ENCODE measurements at regions not wholly inside any gene's neighbourhood (a gene's known extent, or its start where the extent isn't known, plus 50 kb on each side); places are given as distances from the start of the nearest gene placed in this dataset.

DNA sequence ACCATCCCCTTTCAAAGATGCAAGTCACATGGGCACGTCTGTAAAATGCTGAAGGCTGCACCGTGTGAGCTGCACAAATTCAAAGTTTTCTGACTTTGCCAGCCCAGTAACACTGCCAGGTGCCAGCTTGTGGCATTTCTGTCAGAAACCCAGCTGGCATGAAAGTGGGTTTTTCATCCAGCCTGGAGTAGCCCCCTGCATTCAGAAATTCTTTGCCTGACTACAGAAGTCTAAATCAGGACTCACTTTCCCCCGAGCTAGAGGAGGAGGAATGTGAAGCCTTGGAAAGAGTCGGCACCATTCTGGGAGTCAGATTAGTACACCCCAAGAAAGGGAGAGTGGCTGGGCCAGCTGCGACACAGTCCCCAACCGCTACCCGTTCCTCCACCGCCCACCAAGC is 56.7 kb upstream of the EN2 start:
- Histone ChIP-seq H3K36me3 (replicated peaks in 1 of 2; ENCODE audit: control insufficient read depth in 1 of 2, insufficient read depth in 2 of 2, low read length in 2 of 2) (no peaks in the 10 kb centered on the region), H2AFZ (ENCODE audit: low read length) (no peak overlapping the region), H3K4me2 (ENCODE audit: low read depth, low read length) (no peak overlapping the region), H3K79me2 (ENCODE audit: insufficient read depth, low read length) (no peaks in the 10 kb centered on the region), H3K9ac (ENCODE audit: insufficient read depth, low read depth, low read length) (no peak overlapping the region), H3K4me3 (replicated peaks in 1 of 3; ENCODE audit: insufficient read depth in 1 of 3, low read depth in 2 of 3, low read length in 3 of 3) (no peak overlapping the region), H3K9me3 (ENCODE audit: low read length) (no peaks in the 10 kb centered on the region), H4K20me1 (ENCODE audit: insufficient read depth, low read length) (no peaks in the 10 kb centered on the region), H3K27me3 (ENCODE audit: control insufficient read depth in 1 of 2, insufficient read depth in 2 of 2, low read length in 2 of 2) (peaks cover 24 to 73% of the 10 kb centered on the region in 2 experiments), H3K27ac (ENCODE audit: extremely low read length, insufficient read depth, low read length) (no peak overlapping the region), H3K4me1 (ENCODE audit: insufficient read depth, low read length) (no peaks in the 10 kb centered on the region)
- FAIRE-seq = no peak
- no peak for TF ChIP-seq YY1 (IDR thresholded peaks at IDR 0.05; ENCODE audit: insufficient read depth, insufficient replicate concordance, low read depth, low read length)
- no peak for TF ChIP-seq SMARCC2 (IDR thresholded peaks at IDR 0.05)
- no peak for TF ChIP-seq TGIF2 (CRISPR knock-in tag; IDR thresholded peaks at IDR 0.05)
- TF ChIP-seq, protein P1, sequence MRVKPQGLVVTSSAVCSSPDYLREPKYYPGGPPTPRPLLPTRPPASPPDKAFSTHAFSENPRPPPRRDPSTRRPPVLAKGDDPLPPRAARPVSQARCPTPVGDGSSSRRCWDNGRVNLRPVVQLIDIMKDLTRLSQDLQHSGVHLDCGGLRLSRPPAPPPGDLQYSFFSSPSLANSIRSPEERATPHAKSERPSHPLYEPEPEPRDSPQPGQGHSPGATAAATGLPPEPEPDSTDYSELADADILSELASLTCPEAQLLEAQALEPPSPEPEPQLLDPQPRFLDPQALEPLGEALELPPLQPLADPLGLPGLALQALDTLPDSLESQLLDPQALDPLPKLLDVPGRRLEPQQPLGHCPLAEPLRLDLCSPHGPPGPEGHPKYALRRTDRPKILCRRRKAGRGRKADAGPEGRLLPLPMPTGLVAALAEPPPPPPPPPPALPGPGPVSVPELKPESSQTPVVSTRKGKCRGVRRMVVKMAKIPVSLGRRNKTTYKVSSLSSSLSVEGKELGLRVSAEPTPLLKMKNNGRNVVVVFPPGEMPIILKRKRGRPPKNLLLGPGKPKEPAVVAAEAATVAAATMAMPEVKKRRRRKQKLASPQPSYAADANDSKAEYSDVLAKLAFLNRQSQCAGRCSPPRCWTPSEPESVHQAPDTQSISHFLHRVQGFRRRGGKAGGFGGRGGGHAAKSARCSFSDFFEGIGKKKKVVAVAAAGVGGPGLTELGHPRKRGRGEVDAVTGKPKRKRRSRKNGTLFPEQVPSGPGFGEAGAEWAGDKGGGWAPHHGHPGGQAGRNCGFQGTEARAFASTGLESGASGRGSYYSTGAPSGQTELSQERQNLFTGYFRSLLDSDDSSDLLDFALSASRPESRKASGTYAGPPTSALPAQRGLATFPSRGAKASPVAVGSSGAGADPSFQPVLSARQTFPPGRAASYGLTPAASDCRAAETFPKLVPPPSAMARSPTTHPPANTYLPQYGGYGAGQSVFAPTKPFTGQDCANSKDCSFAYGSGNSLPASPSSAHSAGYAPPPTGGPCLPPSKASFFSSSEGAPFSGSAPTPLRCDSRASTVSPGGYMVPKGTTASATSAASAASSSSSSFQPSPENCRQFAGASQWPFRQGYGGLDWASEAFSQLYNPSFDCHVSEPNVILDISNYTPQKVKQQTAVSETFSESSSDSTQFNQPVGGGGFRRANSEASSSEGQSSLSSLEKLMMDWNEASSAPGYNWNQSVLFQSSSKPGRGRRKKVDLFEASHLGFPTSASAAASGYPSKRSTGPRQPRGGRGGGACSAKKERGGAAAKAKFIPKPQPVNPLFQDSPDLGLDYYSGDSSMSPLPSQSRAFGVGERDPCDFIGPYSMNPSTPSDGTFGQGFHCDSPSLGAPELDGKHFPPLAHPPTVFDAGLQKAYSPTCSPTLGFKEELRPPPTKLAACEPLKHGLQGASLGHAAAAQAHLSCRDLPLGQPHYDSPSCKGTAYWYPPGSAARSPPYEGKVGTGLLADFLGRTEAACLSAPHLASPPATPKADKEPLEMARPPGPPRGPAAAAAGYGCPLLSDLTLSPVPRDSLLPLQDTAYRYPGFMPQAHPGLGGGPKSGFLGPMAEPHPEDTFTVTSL (CRISPR knock-in tag; IDR thresholded peaks at IDR 0.05; ENCODE audit: borderline replicate concordance) = no peak
- no peak for TF ChIP-seq ZFP82 (CRISPR knock-in tag; IDR thresholded peaks at IDR 0.05; ENCODE audit: borderline replicate concordance)
- no peak for TF ChIP-seq ZNF7 (CRISPR knock-in tag; IDR thresholded peaks at IDR 0.05)
- no peak for TF ChIP-seq TMF1 (CRISPR knock-in tag; IDR thresholded peaks at IDR 0.05; ENCODE audit: low read depth)
- no peak for TF ChIP-seq HOXA5 (CRISPR knock-in tag; IDR thresholded peaks at IDR 0.05)
- no peak for TF ChIP-seq TCF7 (IDR thresholded peaks at IDR 0.05; ENCODE audit: low read depth)
- TF ChIP-seq TOPORS (CRISPR knock-in tag; IDR thresholded peaks at IDR 0.05) = no peak
- no peak for TF ChIP-seq ZNF530 (CRISPR knock-in tag; IDR thresholded peaks at IDR 0.05; ENCODE audit: low read depth)
- TF ChIP-seq ZNF460 (CRISPR knock-in tag; IDR thresholded peaks at IDR 0.05; ENCODE audit: borderline replicate concordance) = no peak
- TF ChIP-seq BHLHE40 (IDR thresholded peaks at IDR 0.05; ENCODE audit: low read length) = no peak
- no peak for TF ChIP-seq KDM2A (CRISPR knock-in tag; IDR thresholded peaks at IDR 0.05; ENCODE audit: borderline replicate concordance, low read depth)
- no peak for TF ChIP-seq REXO4 (CRISPR knock-in tag; IDR thresholded peaks at IDR 0.05; ENCODE audit: borderline replicate concordance)
- TF ChIP-seq RXRB (CRISPR knock-in tag; IDR thresholded peaks at IDR 0.05; ENCODE audit: borderline replicate concordance) = no peak
- TF ChIP-seq FOXO1 (CRISPR knock-in tag; IDR thresholded peaks at IDR 0.05) = no peak
- TF ChIP-seq, protein P2, sequence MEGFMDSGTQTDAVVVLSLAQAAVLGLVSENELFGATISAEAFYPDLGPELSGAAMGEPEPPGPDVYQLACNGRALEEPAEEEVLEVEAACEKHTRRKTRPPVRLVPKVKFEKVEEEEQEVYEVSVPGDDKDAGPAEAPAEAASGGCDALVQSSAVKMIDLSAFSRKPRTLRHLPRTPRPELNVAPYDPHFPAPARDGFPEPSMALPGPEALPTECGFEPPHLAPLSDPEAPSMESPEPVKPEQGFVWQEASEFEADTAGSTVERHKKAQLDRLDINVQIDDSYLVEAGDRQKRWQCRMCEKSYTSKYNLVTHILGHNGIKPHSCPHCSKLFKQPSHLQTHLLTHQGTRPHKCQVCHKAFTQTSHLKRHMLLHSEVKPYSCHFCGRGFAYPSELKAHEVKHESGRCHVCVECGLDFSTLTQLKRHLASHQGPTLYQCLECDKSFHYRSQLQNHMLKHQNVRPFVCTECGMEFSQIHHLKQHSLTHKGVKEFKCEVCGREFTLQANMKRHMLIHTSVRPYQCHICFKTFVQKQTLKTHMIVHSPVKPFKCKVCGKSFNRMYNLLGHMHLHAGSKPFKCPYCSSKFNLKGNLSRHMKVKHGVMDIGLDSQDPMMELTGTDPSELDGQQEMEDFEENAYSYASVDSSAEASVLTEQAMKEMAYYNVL (CRISPR knock-in tag; IDR thresholded peaks at IDR 0.05; ENCODE audit: borderline replicate concordance) = no peak
- no TSS peak for BruUV-seq (replicated peaks)
- CTCF ChIA-PET (ENCODE audit: low intra/inter-chr PET ratio, low total read pairs) = no interaction called here
- no peak for DNase-seq (ENCODE audit: low spot score)
- POLR2A ChIA-PET = no interaction called here
- 8% methylated on average over 6 of the region's 8 CpGs for WGBS (ENCODE audit: low lambda C conversion rate)
- ATAC-seq = no peak
- in situ Hi-C loops (cut with HindIII; ENCODE audit: extremely low pct_ligation_motif_present, low pct_unique_long_range_greater_than_20kb) (no loop called here), intact Hi-C loops (cut with micrococcal nuclease; ENCODE audit: unreplicated experiment) (no loop called here)
